ENCODE measurements at regions not wholly inside any gene's neighbourhood (a gene's known extent, or its start where the extent isn't known, plus 50 kb on each side); places are given as distances from the start of the nearest gene placed in this dataset.

DNA sequence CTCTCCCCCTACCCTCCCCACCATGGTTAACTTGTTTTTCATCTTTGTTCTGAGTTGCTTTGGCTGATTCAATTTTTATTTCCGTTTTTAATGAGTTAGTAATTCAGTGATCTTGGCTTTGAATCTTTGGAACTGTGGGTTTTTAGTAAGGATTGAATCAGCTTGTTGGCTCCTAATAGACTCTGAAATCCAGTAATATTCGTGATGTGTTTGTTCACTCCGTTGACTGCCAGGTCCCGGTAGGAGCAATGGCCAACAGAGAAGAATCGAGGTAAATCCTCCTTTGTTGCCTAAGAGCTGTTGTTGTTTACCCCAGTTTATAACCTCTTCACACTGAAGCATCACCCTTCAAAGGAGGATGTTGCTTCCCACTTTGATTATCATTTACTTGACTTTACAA lies 92.7 kb downstream of the PCSK1 start:
- Histone ChIP-seq H3K27ac (ENCODE audit: low read depth, low read length) (no peak overlapping the region), H3K4me3 (ENCODE audit: low read depth, low read length) (no peak overlapping the region), H3K4me1 (ENCODE audit: control insufficient read depth, insufficient read depth, low read length) (no peaks in the 10 kb centered on the region), H3K27me3 (ENCODE audit: control insufficient read depth, insufficient read depth, low read length) (peaks cover 5% of the 10 kb centered on the region), H3K36me3 (ENCODE audit: control insufficient read depth, insufficient read depth, low read length) (no peaks in the 10 kb centered on the region), H3K9me3 (ENCODE audit: control insufficient read depth, insufficient read depth, low read length) (no peaks in the 10 kb centered on the region)
- WGBS (ENCODE audit: insufficient coverage) = 58% methylated on average over 4 of the region's 5 CpGs
- no peak for DNase-seq (ENCODE audit: low read depth in 4 of 6, low spot score in 6 of 6)

DNA sequence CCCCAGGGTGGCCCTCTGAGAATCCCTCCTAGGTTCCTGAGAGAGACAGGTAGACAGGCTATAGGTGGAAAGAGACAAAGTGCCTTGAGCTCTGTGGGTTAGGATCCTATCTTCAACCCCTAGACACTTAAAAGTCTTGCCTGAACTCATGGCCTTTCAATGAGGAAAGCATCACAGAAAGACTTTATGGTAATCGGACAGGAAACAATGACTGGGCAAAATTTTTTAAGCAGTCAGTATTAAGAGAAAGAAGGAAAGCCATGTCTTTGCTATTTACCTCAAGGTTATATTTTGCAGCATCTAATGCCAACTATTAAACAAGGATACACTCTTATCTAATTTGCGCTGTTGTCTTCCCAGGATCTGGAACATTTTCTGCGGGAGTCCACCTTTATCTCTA lies 93.2 kb downstream of the PCSK1 start:
- peaks cover 5% of the 10 kb centered on the region for H3K27me3 ChIP-seq (ENCODE audit: control insufficient read depth, insufficient read depth, low read length)
- H3K4me3 ChIP-seq (ENCODE audit: low read depth, low read length) = no peak overlapping the region
- DNase-seq (ENCODE audit: low read depth in 4 of 6, low spot score in 6 of 6) = no peak
- WGBS (ENCODE audit: insufficient coverage) = 100% methylated on average over 1 of the region's 3 CpGs
- no peaks in the 10 kb centered on the region for H3K4me1 ChIP-seq (ENCODE audit: control insufficient read depth, insufficient read depth, low read length)
- H3K27ac ChIP-seq (ENCODE audit: low read depth, low read length) = no peak overlapping the region
- H3K9me3 ChIP-seq (ENCODE audit: control insufficient read depth, insufficient read depth, low read length) = no peaks in the 10 kb centered on the region
- no peaks in the 10 kb centered on the region for H3K36me3 ChIP-seq (ENCODE audit: control insufficient read depth, insufficient read depth, low read length)

- no peaks in the 10 kb centered on the region for H3K36me3 ChIP-seq (ENCODE audit: control insufficient read depth, insufficient read depth, low read length)
- no peak for DNase-seq (ENCODE audit: low read depth in 4 of 6, low spot score in 6 of 6)
- 91% methylated on average over 3 of the region's 6 CpGs for WGBS (ENCODE audit: insufficient coverage)
- no peaks in the 10 kb centered on the region for H3K9me3 ChIP-seq (ENCODE audit: control insufficient read depth, insufficient read depth, low read length)
- H3K4me3 ChIP-seq (ENCODE audit: low read depth, low read length) = no peak overlapping the region
- H3K27ac ChIP-seq (ENCODE audit: low read depth, low read length) = no peak overlapping the region
- H3K27me3 ChIP-seq (ENCODE audit: control insufficient read depth, insufficient read depth, low read length) = peaks cover 5% of the 10 kb centered on the region
- no peaks in the 10 kb centered on the region for H3K4me1 ChIP-seq (ENCODE audit: control insufficient read depth, insufficient read depth, low read length)
Measured at GRCh38 chr5:96338624-96339415, 94.2 kb downstream of the PCSK1 start.

DNA sequence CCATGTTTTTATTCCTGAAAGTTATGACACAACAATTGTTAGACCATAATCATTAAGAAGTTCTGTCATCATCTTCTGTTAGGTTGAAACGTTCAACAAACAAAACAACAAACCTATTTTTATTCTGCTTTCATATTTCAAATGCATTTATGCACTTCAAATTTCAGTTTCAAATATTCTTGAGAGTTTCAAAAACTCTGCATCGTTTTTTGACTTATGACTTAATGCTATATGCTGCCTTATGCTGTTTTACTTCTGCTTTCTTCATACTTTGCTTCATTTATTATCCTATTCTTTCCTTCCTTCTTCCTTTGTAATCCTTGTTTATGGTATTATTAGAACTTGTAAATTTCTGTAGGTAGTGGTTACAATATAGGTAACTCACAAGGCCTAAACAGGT lies 95.0 kb downstream of the PCSK1 start:
- WGBS (ENCODE audit: insufficient coverage) = 78% methylated on average over 1 of the region's 2 CpGs
- no peaks in the 10 kb centered on the region for H3K9me3 ChIP-seq (ENCODE audit: control insufficient read depth, insufficient read depth, low read length)

DNA sequence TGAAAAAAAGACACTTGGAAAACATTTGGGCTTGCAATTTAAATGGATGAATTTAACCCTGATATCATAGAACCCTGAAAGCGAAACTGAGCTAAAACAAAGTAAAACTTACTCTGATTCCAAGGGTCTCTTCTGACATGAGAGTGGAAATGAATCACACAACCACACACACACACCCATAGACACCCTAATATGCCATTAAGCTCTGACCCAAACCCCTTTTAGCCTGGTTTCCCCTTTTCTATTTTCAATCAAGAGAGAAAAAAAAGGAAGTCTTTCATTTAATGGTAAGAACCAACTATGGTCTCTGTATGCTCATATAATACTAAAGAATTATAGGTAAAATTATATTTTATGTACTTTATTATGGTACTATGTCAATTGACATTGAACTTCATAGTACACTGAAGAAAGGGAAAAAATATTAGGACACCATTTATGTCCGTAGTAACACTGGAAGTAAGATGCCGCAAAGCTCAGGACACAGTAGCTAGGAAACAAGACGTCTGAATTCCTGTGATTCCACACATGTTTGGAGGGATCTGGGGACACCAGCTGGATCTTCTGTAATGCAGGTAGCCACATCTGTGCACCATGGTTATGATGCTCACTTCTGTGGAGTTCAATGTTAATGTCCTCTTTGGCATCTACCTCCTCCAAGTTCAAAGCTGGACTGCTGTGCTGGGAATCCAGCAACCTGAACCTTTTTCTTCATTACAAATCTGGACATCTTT lies 95.8 kb downstream of the PCSK1 start:
- Histone ChIP-seq H3K4me1 (ENCODE audit: control insufficient read depth, insufficient read depth, low read length) (peaks cover 9% of the 10 kb centered on the region), H3K36me3 (ENCODE audit: control insufficient read depth, insufficient read depth, low read length) (no peaks in the 10 kb centered on the region), H3K9me3 (ENCODE audit: control insufficient read depth, insufficient read depth, low read length) (no peaks in the 10 kb centered on the region), H3K27ac (ENCODE audit: low read depth, low read length) (no peak overlapping the region), H3K27me3 (ENCODE audit: control insufficient read depth, insufficient read depth, low read length) (peaks cover 5% of the 10 kb centered on the region), H3K4me3 (ENCODE audit: low read depth, low read length) (no peak overlapping the region)
- 80% methylated on average over 3 of the region's 4 CpGs for WGBS (ENCODE audit: insufficient coverage)
- no peak for DNase-seq (ENCODE audit: low read depth in 4 of 6, low spot score in 6 of 6)

More for the DNA sequence above, 95.0 kb downstream of the PCSK1 start:
- Histone ChIP-seq H3K36me3 (ENCODE audit: control insufficient read depth, insufficient read depth, low read length) (no peaks in the 10 kb centered on the region), H3K27ac (ENCODE audit: low read depth, low read length) (no peak overlapping the region), H3K27me3 (ENCODE audit: control insufficient read depth, insufficient read depth, low read length) (peaks cover 5% of the 10 kb centered on the region), H3K4me1 (ENCODE audit: control insufficient read depth, insufficient read depth, low read length) (peaks cover 4% of the 10 kb centered on the region), H3K4me3 (ENCODE audit: low read depth, low read length) (no peak overlapping the region)
- no peak for DNase-seq (ENCODE audit: low read depth in 4 of 6, low spot score in 6 of 6)

GRCh38 chr5:96336351-96336985 lies 96.6 kb downstream of the PCSK1 start:
- Histone ChIP-seq H3K4me3 (ENCODE audit: low read depth, low read length) (no peak overlapping the region), H3K36me3 (ENCODE audit: control insufficient read depth, insufficient read depth, low read length) (no peaks in the 10 kb centered on the region), H3K27ac (ENCODE audit: low read depth, low read length) (no peak overlapping the region), H3K4me1 (ENCODE audit: control insufficient read depth, insufficient read depth, low read length) (peaks cover 9% of the 10 kb centered on the region), H3K9me3 (ENCODE audit: control insufficient read depth, insufficient read depth, low read length) (no peaks in the 10 kb centered on the region), H3K27me3 (ENCODE audit: control insufficient read depth, insufficient read depth, low read length) (peaks cover 5% of the 10 kb centered on the region)
- 17% methylated on average over 1 of the region's 6 CpGs for WGBS (ENCODE audit: insufficient coverage)
- peak; percentile 70 to 96 (median 78) for DNase-seq (ENCODE audit: low read depth in 4 of 6, low spot score in 6 of 6)

DNA sequence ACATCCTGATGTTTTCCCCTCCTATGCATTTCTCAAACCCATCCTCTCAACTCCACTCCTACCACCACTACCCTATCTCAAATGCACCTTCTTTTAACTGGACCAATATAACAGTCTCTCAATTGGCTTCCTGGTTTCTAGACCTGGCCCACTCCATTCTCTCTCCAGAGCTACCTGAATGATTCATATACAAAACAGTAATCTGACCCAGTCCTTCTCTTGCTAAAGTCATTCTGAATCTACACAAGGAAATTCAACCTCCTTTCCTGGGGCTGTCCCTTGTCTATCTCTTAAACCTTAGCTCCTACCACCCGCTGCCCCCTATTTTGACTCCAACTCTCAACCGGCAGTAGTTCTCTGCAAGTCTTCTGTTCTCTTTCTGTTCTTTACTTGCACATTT lies 97.2 kb downstream of the PCSK1 start:
- H3K36me3 ChIP-seq (ENCODE audit: control insufficient read depth, insufficient read depth, low read length) = no peaks in the 10 kb centered on the region
- no peak overlapping the region for H3K4me3 ChIP-seq (ENCODE audit: low read depth, low read length)
- peaks cover 5% of the 10 kb centered on the region for H3K27me3 ChIP-seq (ENCODE audit: control insufficient read depth, insufficient read depth, low read length)
- H3K27ac ChIP-seq (ENCODE audit: low read depth, low read length) = no peak overlapping the region
- WGBS (ENCODE audit: insufficient coverage) = no CpG with 5 or more reads among the region's 2 CpGs
- H3K4me1 ChIP-seq (ENCODE audit: control insufficient read depth, insufficient read depth, low read length) = peaks cover 9% of the 10 kb centered on the region
- no peak for DNase-seq (ENCODE audit: low read depth in 4 of 6, low spot score in 6 of 6)
- H3K9me3 ChIP-seq (ENCODE audit: control insufficient read depth, insufficient read depth, low read length) = no peaks in the 10 kb centered on the region

DNA sequence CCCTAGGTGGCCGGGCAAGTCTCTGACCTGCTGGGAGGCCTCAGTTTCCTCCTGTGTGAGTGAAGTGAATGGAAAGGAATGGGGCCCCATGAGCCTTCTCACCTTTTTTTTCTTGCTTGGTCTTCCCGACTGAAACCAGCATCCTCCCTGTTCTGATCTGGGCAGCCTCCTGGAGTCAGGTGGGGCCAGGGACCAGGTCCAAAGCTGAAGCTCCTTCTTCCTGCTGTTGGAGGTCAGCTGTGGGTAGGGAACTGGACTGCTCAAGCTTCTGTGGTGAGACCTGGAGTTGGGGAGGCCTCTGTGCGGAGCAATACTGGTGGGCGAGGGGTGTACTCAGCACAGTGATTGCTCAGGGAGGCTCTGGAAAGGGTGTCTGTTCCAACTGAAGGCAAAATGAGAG lies 99.7 kb downstream of the PCSK1 start:
- Histone ChIP-seq H3K4me1 (ENCODE audit: control insufficient read depth, insufficient read depth, low read length) (peaks cover 9% of the 10 kb centered on the region), H3K9me3 (ENCODE audit: control insufficient read depth, insufficient read depth, low read length) (no peaks in the 10 kb centered on the region), H3K27ac (ENCODE audit: low read depth, low read length) (no peak overlapping the region), H3K27me3 (ENCODE audit: control insufficient read depth, insufficient read depth, low read length) (no peaks in the 10 kb centered on the region), H3K36me3 (ENCODE audit: control insufficient read depth, insufficient read depth, low read length) (no peaks in the 10 kb centered on the region), H3K4me3 (ENCODE audit: low read depth, low read length) (no peak overlapping the region)
- 90% methylated on average over 4 of the region's 4 CpGs for WGBS (ENCODE audit: insufficient coverage)
- DNase-seq (ENCODE audit: low read depth in 4 of 6, low spot score in 6 of 6) = no peak

DNA sequence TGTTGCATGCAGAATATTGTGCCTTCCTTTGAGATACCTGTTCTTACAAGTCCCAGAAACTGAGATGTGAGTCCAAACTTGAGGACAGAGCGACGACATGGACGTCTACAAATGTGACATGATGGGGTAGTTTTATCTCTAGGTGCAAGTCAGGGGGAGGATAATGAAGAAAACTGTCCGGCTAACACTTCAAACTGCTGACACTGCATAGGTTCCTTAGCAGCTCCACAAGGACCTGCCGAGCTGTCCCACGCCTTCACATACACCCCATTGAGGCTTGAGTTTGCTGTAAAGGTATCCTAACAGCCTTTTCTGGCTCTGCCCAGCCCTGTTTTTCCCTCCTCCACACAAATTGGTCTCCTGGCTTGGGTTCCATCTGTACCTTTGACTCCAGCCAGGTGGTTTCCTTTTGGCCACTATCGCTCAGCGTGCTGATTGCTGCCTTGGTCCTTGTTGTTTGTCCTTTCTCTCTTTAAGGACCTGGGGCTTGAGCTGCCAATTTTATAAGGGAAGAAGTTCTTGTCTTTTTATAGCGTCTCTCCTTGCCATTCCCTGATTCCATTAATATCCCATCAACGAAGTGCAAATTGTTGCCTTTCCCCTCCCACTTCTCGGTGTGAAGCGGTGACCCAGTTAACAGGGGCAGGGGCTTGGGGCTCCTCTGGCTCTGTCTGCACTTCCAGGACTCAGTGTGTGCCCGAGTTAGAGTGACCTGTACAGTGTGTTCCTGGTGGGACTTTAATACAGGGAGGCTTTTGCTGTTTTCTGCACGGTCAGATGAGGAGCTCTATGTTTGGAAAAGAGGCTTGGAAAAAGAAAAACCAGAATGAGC lies 100.3 kb downstream of the PCSK1 start:
- peaks cover 9% of the 10 kb centered on the region for H3K4me1 ChIP-seq (ENCODE audit: control insufficient read depth, insufficient read depth, low read length)
- DNase-seq (ENCODE audit: low read depth in 4 of 6, low spot score in 6 of 6) = peak in 1 of 6 donors; percentile 44
- no peaks in the 10 kb centered on the region for H3K27me3 ChIP-seq (ENCODE audit: control insufficient read depth, insufficient read depth, low read length)
- 70% methylated on average over 10 of the region's 14 CpGs for WGBS (ENCODE audit: insufficient coverage)
- no peak overlapping the region for H3K27ac ChIP-seq (ENCODE audit: low read depth, low read length)
- no peaks in the 10 kb centered on the region for H3K9me3 ChIP-seq (ENCODE audit: control insufficient read depth, insufficient read depth, low read length)
- no peaks in the 10 kb centered on the region for H3K36me3 ChIP-seq (ENCODE audit: control insufficient read depth, insufficient read depth, low read length)
- no peak overlapping the region for H3K4me3 ChIP-seq (ENCODE audit: low read depth, low read length)

Data from spinal cord (tissue), 9 donors.